Activated CD4-positive, CD25-positive, alpha-beta regulatory T cell treated with anti-CD3 and anti-CD28 coated beads, Interleukin-2, amount 50 U/mL, for 16 hours (primary cell): ENCODE measurements at regions not wholly inside any gene's neighbourhood (a gene's known extent, or its start where the extent isn't known, plus 50 kb on each side); places are given as distances from the start of the nearest gene placed in this dataset.

Experiments
- DNase-seq: peaks from one replicate; pipeline ENCODE4 v3.0.0-alpha.2; 2020; ENCODE audit warnings: low read depth, low spot score

GRCh38 chr12:111022386-111022785, 102.0 kb upstream of the MYL2 start:
- no peak for DNase-seq

- no peak for DNase-seq
These were observed 94.2 kb upstream of the MYL2 start for GRCh38 chr12:111014547-111014946.

- no peak for DNase-seq
These were observed 92.5 kb upstream of the MYL2 start for GRCh38 chr12:111012918-111013317.

- no peak for DNase-seq
These were observed 91.7 kb upstream of the MYL2 start for GRCh38 chr12:111011999-111012600.

- DNase-seq, result no peak
These were observed 90.7 kb upstream of the MYL2 start for GRCh38 chr12:111010916-111011657.

- DNase-seq, result no peak
These were observed 89.7 kb upstream of the MYL2 start for GRCh38 chr12:111010061-111010460.

GRCh38 chr12:111006621-111007020, 86.2 kb upstream of the MYL2 start:
- no peak for DNase-seq

GRCh38 chr12:110998971-110999370, 78.6 kb upstream of the MYL2 start:
- DNase-seq, result no peak

GRCh38 chr12:110998165-110998564, 77.8 kb upstream of the MYL2 start:
- DNase-seq, result no peak

- DNase-seq, result no peak
These were observed 76.0 kb upstream of the MYL2 start for GRCh38 chr12:110996415-110996814.

- DNase-seq, result no peak
These were observed 75.2 kb upstream of the MYL2 start for GRCh38 chr12:110995615-110996014.

- DNase-seq, result no peak
These were observed 74.6 kb upstream of the MYL2 start for GRCh38 chr12:110995016-110995415.

- no peak for DNase-seq
These were observed 73.1 kb upstream of the MYL2 start for GRCh38 chr12:110993434-110993833.

- no peak for DNase-seq
These were observed 72.5 kb upstream of the MYL2 start for GRCh38 chr12:110992909-110993308.

GRCh38 chr12:110983811-110984210, 63.4 kb upstream of the MYL2 start:
- no peak for DNase-seq

GRCh38 chr12:110972866-110973265, 52.5 kb upstream of the MYL2 start:
- DNase-seq, result no peak

GRCh38 chr12:110971936-110972335, 51.6 kb upstream of the MYL2 start:
- DNase-seq, result no peak

GRCh38 chr12:110971189-110971920, 51.0 kb upstream of the MYL2 start:
- DNase-seq, result no peak
